GM18858 (cell line): ENCODE measurements at regions not wholly inside any gene's neighbourhood (a gene's known extent, or its start where the extent isn't known, plus 50 kb on each side); places are given as distances from the start of the nearest gene placed in this dataset.

Experiments used
- ATAC-seq: cut with Tn5 transposase; IDR thresholded peaks from one replicate; pipeline ENCODE4 v1.9.1; 2021; ENCODE audit not compliant: unreplicated experiment

DNA sequence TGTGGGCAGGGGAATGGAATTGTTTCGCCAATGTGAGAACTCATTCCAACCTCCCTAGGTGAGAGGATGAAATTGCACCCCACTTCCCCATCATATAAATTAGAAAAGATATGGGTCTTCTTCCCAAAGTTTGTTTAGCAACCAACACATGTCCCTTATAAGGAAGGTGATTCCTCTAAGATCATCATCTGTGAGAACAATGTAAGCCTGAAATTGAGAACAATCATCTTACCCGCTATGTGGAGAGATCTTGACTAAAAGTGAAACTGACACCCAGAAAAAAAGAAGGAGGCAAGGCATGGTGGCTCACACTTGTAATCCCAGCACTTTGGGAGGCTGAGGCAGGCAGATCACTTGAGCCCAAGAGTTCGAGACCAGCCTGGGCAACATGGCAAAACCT lies 173.2 kb upstream of the HMGA2 start:
- no peak for ATAC-seq

DNA sequence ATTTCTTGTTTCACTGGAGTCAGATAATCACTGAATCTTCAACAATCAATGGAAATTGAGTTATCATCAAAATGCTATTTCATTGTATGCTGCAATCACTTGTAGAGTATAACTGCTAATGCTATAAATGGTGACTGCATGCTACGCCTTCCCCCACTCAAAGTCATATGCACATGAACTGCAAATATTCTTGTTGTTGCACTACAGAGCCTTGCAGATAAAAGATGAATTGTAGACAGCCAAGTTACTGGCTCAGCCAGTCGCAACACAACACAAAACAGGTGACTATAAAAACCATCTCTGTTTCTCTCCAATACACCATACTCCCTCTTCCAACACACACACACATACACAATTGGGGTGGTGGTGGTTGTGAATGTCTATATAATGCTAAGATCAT lies 171.0 kb upstream of the HMGA2 start:
- no peak for ATAC-seq

GRCh38 chr12:65653946-65654629 lies 170.2 kb upstream of the HMGA2 start:
- ATAC-seq, result no peak

DNA sequence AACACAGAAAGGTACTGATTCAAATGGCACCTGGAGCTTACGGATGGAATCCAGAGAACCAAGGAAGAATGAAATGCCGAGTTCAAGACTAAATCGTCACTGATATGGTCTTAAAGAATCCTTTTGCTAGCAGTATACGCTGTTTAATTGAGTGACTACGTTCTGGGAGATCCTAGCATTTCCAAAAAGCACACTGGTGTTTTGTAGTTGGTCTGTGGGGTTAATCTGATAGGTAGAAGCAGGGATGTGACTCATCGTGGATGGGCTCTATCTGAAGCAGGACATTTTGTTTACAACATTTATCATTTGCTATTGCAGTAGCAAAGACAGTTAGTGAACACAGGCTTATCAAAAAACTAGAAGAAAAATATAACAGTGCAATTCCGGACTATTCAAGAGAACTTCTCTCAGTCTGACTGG lies 169.2 kb upstream of the HMGA2 start:
- ATAC-seq, result no peak

DNA sequence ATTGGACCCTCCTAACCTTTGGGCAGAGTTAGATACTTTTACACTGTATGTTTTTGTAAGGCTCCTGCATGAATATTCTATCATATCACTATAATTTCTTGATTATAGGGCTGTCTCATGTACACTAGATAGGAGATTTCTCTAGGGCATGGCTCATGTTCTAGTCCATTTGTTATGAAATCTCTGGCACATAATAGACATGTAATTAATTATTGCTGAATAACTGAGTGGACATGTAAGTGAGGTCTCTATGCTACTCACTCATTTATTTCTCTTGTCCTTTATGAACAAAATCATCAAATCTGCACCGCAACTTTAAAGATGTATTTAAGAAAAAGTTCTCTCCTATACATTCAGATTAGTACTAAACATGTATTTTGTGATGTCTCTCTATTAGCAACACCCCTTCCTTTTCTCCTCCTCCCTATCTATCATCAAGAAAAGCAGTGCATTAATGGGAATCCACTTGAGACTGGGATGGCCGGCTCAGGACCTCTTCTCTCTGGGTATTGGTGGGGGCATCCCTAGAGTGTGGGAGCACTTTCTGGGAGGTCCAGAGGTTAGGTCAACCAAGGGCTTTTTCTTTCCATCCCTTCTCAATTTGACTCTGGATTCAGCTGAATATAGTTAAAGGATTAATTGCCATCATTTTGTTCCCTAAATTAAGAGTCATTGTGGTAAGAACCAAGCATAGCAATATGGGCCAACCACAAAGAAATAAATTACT lies 168.0 kb upstream of the HMGA2 start:
- no peak for ATAC-seq

DNA sequence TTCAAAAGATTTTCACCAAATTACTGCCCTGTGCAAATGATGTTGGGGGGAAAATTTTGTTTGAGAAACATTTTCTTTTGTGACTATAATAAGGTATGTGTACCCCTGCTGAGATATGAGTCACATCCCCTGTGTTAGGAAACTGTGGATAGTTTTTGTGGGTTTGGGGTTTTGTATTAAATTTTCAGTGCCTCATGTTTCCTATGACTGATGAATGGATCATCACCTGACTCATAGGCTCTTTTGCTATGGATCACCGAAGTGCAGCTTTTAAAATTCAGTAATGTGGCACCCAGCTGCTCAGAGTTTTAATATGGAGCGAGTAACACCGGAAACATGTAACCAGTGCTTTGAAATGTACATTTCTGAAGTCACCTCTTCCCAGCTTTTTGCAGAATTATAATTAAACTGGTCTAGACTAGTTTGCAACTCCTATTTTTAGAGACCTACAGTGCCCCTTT lies 167.4 kb upstream of the HMGA2 start:
- ATAC-seq, result no peak

- no peak for ATAC-seq
These were observed 166.6 kb upstream of the HMGA2 start for GRCh38 chr12:65657635-65658034.

GRCh38 chr12:65658360-65658759 lies 165.9 kb upstream of the HMGA2 start:
- no peak for ATAC-seq

DNA sequence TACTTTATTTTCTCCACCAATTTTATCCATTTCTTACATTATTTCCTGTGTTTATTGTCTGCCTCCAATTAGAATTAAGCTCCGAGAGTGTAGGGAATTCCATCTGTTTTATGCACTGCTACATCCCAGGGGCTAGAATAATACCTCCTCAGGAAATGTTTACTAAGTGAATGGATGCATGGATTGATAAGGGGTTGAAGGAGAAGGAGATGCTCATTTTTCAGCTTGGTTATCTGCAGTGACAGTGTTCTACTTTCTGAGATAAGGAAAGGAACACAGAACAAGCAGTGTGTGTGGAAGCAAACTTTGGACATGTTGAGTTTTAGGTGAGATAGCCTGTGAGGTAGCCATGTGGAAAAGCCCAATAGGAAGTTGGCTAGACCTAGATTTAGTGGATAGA lies 164.6 kb upstream of the HMGA2 start:
- no peak for ATAC-seq

DNA sequence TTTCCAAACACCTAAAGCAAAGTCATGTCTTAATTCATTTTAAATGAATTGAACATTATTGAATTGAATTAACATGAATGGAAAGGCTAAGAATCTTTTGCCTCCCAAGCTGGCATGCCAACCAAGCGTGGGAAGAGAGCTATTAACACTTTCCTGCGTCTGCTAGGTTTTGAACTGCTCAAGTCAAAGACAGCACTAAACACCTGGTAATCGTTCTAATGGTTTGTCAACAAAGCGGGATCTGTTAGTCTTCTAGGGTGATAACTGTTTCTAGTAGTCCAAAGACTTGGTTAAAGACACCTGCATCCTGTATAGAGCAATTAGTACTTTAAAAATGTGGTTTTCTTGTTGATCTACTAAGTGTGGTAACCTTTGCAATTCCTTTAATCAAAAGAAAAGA lies 164.2 kb upstream of the HMGA2 start:
- ATAC-seq, result no peak

DNA sequence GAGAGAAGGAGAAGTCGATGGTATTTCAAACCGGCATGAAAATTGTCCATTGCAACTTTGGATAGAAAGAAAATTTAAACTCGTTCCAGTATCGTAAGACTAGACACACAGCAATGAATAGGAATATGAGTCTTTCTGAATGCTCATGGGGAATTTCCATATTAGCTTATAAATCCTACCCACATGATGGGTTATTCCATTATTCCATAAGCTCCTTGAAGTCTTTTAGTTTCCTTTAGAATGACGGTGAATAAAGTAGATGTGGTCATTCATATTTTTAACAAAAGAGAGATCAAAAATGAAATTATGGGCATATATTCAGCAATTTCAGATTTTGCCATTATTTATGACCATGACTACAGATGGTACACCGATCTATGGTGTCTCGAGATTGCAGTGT lies 163.4 kb upstream of the HMGA2 start:
- ATAC-seq, result no peak

GRCh38 chr12:65662590-65662989 lies 161.7 kb upstream of the HMGA2 start:
- no peak for ATAC-seq

GRCh38 chr12:65663097-65663496 lies 161.2 kb upstream of the HMGA2 start:
- no peak for ATAC-seq

GRCh38 chr12:65663648-65664047 lies 160.6 kb upstream of the HMGA2 start:
- ATAC-seq, result no peak

GRCh38 chr12:65664715-65665250 lies 159.5 kb upstream of the HMGA2 start:
- ATAC-seq, result no peak

DNA sequence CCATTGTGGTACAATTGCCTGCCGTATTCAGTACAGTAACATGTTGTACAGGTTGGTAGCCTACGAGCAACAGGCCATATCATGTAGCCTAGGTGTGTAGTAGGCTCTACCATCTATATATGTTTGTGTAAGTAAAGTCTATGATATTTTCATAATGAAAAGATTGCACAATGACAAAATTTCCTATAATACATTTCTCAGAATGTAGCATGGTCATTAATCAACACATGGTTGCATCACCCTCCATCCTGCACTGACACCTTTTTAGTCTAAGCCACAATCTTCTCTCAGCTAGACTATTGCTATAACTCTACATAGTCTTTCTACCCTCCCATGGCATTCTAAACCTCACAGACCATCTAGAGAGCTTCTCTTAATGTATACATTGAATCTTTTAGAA lies 158.5 kb upstream of the HMGA2 start:
- ATAC-seq, result no peak

DNA sequence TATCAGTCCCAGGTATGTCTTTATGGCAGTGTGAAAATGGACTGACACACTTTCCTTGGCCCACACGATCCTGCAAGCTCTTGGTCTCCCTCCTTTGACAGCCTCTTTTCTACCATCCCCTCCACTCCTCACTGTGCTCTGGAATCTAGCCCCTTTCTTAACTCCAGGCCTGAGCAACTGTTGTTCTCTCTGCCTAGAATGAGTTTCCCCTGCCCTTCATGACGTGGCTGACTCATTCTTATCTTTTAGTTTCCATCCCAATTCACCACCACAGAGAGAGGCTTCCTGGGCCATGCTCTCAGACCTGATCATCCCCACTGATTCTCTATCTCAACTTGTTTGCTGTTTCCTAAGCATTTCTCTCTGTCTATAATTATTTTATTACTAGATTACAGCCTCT lies 157.4 kb upstream of the HMGA2 start:
- ATAC-seq, result no peak

DNA sequence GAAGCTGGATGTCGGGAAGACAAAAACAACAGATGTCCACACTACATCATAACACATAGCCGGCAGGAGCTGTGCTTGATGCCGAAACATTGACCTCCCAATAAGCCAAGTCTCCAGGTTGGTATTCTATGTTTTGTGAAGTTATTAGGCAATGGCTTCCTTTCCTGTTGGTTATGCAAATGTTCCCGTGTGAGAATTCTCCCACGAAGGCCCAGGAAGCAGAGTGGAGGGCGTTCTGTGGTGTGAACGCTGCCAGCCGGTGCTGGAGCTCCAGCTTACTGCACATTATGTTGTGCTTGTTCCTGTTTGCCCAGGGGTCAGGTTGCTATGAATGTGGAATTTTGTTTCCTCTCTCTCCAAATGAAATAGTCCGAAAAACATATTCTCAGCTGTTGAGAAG lies 156.4 kb upstream of the HMGA2 start:
- no peak for ATAC-seq

DNA sequence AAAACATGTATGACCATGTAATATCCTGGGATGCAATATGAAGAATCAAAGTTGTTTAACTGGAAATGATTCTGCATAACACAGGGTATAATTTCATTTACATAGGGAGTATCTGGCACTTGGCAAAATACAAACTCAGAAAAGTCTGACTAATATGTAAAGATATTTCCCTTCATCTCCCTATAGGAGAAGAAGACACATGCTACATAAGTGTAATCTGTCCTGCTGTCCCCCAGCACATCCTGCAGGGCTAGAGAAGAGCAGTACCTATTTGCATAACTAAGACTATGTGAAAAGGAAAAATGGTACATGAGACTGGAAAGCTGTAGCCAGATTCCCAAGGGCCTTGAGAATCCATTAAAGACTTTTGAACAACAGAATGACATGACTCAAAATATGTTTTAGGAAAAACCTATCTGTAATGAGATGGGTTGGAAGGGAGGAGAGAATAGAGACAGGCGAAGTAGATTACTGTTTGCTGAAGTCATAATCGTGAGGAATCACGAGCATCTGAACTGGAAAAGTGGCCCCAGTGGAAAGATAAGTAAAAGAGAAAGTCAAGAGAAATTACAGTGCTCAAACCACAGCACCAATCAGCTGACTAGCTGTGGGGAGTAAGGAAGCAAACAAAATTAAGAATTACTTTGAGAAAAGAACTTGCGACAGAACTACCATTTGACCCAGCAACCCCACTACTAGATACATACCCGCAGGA lies 155.1 kb upstream of the HMGA2 start:
- ATAC-seq, result no peak

DNA sequence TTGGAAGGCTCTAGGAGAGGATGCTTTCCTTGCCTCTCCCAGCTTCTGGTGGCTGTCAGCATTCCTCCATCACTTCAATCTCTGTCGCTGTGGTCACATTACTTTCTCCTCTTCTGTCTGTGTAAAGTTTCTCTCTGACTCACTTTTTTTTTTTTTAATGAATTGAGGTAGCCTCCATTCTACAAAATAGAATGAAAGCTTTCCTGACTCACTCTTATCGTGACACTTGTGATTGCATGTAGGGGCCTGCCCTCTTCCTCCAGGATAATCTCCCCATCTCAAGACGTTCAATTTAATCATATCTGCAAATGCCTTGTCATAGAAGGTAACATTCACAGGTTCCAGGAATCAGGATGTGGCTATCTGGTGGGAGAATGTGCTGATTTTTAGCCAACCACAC lies 153.5 kb upstream of the HMGA2 start:
- no peak for ATAC-seq

DNA sequence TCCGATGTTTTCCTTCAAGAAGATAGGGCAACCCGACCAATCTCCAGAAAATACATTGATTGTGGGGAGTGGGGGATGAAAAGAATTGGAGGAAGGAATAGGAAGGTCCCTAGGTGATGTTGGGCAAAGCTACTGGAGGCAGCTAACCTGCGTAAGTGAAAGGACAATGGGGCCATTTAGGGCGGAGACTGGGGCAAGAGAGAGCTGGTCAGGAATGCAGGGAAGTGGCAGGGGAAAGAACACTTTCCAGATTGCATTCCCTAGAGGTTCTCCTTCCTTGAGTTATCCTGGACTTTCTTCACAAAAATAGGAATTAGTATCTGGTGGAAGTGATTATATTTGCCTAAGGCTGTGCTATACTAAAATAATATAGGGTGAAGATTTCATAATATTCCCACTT lies 151.8 kb upstream of the HMGA2 start:
- no peak for ATAC-seq

DNA sequence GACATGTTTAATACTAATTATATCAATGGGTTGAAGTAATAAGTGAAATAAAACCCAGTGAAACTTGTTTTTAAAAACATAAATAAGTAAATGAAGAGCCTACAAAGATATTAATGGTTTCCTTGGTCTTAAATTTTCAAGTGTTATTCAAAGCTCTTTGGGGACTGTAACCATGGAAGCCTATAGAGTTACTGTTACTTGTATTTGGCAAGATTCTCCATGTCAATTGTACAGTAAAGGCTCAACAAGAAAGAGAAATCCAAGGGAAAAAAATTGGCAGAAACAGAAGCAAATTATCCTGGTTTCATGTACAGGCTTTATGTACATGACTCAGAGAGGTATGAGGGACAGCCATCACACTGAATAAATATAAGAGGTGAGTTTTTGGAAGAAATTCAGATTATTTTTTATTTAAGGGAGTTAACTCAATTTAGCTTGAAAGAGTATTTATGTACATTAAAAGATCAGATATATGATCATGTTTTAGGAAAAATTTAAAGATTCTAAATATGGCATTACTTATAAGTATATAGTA lies 151.1 kb upstream of the HMGA2 start:
- no peak for ATAC-seq
